ENCODE measurements at regions not wholly inside any gene's neighbourhood (a gene's known extent, or its start where the extent isn't known, plus 50 kb on each side); places are given as distances from the start of the nearest gene placed in this dataset.

- no peak overlapping the region for H2AFZ ChIP-seq
- no peak for ATAC-seq
- H4K20me1 ChIP-seq (replicated peaks; ENCODE audit: insufficient read depth): no peaks in the 10 kb centered on the region
- no peak overlapping the region for H3K27ac ChIP-seq (ENCODE audit: low read depth)
- TF ChIP-seq EZH2 (IDR thresholded peaks at IDR 0.05; ENCODE audit: low read depth, unreplicated experiment) (no peak), JUNB (IDR thresholded peaks at IDR 0.05; ENCODE audit: unreplicated experiment) (no peak), ETS1 (IDR thresholded peaks at IDR 0.05) (no peak), NANOG (IDR thresholded peaks at IDR 0.05; ENCODE audit: borderline replicate concordance) (no peak), EZH2phosphoT487 (IDR thresholded peaks at IDR 0.05; ENCODE audit: unreplicated experiment) (no peak), STAT1 (IDR thresholded peaks at IDR 0.05; ENCODE audit: unreplicated experiment) (no peak), POLR2AphosphoS5 (IDR thresholded peaks at IDR 0.05; ENCODE audit: low read depth) (no peak), ZNF114 (CRISPR knock-in tag; IDR thresholded peaks at IDR 0.05) (no peak), REST (IDR thresholded peaks at IDR 0.05; ENCODE audit: unreplicated experiment) (no peak)
- TF ChIP-seq, protein P1, sequence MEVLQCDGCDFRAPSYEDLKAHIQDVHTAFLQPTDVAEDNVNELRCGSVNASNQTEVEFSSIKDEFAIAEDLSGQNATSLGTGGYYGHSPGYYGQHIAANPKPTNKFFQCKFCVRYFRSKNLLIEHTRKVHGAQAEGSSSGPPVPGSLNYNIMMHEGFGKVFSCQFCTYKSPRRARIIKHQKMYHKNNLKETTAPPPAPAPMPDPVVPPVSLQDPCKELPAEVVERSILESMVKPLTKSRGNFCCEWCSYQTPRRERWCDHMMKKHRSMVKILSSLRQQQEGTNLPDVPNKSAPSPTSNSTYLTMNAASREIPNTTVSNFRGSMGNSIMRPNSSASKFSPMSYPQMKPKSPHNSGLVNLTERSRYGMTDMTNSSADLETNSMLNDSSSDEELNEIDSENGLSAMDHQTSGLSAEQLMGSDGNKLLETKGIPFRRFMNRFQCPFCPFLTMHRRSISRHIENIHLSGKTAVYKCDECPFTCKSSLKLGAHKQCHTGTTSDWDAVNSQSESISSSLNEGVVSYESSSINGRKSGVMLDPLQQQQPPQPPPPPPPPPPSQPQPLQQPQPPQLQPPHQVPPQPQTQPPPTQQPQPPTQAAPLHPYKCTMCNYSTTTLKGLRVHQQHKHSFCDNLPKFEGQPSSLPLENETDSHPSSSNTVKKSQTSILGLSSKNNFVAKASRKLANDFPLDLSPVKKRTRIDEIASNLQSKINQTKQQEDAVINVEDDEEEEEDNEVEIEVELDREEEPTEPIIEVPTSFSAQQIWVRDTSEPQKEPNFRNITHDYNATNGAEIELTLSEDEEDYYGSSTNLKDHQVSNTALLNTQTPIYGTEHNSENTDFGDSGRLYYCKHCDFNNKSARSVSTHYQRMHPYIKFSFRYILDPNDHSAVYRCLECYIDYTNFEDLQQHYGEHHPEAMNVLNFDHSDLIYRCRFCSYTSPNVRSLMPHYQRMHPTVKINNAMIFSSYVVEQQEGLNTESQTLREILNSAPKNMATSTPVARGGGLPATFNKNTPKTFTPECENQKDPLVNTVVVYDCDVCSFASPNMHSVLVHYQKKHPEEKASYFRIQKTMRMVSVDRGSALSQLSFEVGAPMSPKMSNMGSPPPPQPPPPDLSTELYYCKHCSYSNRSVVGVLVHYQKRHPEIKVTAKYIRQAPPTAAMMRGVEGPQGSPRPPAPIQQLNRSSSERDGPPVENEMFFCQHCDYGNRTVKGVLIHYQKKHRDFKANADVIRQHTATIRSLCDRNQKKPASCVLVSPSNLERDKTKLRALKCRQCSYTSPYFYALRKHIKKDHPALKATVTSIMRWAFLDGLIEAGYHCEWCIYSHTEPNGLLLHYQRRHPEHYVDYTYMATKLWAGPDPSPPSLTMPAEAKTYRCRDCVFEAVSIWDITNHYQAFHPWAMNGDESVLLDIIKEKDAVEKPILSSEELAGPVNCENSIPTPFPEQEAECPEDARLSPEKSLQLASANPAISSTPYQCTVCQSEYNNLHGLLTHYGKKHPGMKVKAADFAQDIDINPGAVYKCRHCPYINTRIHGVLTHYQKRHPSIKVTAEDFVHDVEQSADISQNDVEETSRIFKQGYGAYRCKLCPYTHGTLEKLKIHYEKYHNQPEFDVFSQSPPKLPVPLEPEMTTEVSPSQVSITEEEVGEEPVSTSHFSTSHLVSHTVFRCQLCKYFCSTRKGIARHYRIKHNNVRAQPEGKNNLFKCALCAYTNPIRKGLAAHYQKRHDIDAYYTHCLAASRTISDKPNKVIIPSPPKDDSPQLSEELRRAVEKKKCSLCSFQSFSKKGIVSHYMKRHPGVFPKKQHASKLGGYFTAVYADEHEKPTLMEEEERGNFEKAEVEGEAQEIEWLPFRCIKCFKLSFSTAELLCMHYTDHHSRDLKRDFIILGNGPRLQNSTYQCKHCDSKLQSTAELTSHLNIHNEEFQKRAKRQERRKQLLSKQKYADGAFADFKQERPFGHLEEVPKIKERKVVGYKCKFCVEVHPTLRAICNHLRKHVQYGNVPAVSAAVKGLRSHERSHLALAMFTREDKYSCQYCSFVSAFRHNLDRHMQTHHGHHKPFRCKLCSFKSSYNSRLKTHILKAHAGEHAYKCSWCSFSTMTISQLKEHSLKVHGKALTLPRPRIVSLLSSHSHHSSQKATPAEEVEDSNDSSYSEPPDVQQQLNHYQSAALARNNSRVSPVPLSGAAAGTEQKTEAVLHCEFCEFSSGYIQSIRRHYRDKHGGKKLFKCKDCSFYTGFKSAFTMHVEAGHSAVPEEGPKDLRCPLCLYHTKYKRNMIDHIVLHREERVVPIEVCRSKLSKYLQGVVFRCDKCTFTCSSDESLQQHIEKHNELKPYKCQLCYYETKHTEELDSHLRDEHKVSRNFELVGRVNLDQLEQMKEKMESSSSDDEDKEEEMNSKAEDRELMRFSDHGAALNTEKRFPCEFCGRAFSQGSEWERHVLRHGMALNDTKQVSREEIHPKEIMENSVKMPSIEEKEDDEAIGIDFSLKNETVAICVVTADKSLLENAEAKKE (CRISPR knock-in tag; IDR thresholded peaks at IDR 0.05): no peak
- TF ChIP-seq, protein P2, sequence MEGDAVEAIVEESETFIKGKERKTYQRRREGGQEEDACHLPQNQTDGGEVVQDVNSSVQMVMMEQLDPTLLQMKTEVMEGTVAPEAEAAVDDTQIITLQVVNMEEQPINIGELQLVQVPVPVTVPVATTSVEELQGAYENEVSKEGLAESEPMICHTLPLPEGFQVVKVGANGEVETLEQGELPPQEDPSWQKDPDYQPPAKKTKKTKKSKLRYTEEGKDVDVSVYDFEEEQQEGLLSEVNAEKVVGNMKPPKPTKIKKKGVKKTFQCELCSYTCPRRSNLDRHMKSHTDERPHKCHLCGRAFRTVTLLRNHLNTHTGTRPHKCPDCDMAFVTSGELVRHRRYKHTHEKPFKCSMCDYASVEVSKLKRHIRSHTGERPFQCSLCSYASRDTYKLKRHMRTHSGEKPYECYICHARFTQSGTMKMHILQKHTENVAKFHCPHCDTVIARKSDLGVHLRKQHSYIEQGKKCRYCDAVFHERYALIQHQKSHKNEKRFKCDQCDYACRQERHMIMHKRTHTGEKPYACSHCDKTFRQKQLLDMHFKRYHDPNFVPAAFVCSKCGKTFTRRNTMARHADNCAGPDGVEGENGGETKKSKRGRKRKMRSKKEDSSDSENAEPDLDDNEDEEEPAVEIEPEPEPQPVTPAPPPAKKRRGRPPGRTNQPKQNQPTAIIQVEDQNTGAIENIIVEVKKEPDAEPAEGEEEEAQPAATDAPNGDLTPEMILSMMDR (conservative IDR thresholded peaks at IDR 0.05; ENCODE audit: low read depth in 2 of 2): no peak
- H3K4me1 ChIP-seq (ENCODE audit: insufficient read depth): peaks cover 8% of the 10 kb centered on the region; the same call in 1 of the 2 replicates
- H3K36me3 ChIP-seq (ENCODE audit: insufficient read depth): no peaks in the 10 kb centered on the region
- H3K4me3 Mint-ChIP-seq: no peak overlapping the region
- H3K9me2 ChIP-seq (ENCODE audit: insufficient read depth): peaks cover 8% of the 10 kb centered on the region; the same call in 1 of the 2 replicates
- no peak overlapping the region for H3K27ac Mint-ChIP-seq
- no peaks in the 10 kb centered on the region for H3F3A ChIP-seq (replicated peaks; ENCODE audit: low read depth)
- DNase-seq (ENCODE audit: low spot score): no peak
- no peaks in the 10 kb centered on the region for H3K36me3 Mint-ChIP-seq (ENCODE audit: low read depth)
- no peaks in the 10 kb centered on the region for H3K27me3 ChIP-seq (ENCODE audit: insufficient read depth)
- H3K4me3 ChIP-seq: no peak overlapping the region
- peaks cover 2% of the 10 kb centered on the region for H3K27me3 Mint-ChIP-seq (ENCODE audit: insufficient read depth, low read depth, poor library complexity)
- no peaks in the 10 kb centered on the region for H3K79me2 ChIP-seq (replicated peaks; ENCODE audit: insufficient read depth)
- peaks cover 5% of the 10 kb centered on the region; the same call in 2 of the 3 replicates for H3K9me3 Mint-ChIP-seq
- H3K4me1 Mint-ChIP-seq: no peaks in the 10 kb centered on the region; the same call in 1 of the 3 replicates
- H3K4me2 ChIP-seq: no peak overlapping the region
Observed at GRCh38 chr16:50430076-50430475, 61.3 kb upstream of the BRD7 start.

All from GM23338 (cell line).